Caco-2 (cell line): ENCODE measurements at regions not wholly inside any gene's neighbourhood (a gene's known extent, or its start where the extent isn't known, plus 50 kb on each side); places are given as distances from the start of the nearest gene placed in this dataset.

Source experiments
- BruUV-seq: library from RNA; stranded (reverse); fragments of 400-500 nt; replicated peaks from 2 replicates; lab custom pipeline; 2021; lab: Mats Ljungman, UMichigan
- CTCF ChIA-PET: fragments of 300-600 bp; sonication (Branson Sonifier 250); formaldehyde crosslinking; loops from one replicate; lab custom pipeline; 2022; ENCODE audit warnings: antibody characterized with exemption; lab: Charles Lee
- POLR2A ChIA-PET: fragments of 300-600 bp; sonication (Branson Sonifier 250); formaldehyde crosslinking; loops from one replicate; lab custom pipeline; 2022; ENCODE audit warnings: antibody characterized with exemption; lab: Charles Lee
- DNase-seq, 2 experiments: peaks; one replicate each; pipeline versions ENCODE4 v3.0.0 to v3.0.0-alpha.2; 2020 to 2022
- H3K27me3 ChIP-seq: replicated peaks from 2 replicates; pipeline ENCODE4 v1.6.0; 2011; ENCODE audit warnings: low read length; ENCODE audit not compliant: control insufficient read depth, insufficient read depth
- H3K36me3 ChIP-seq: 2 replicates; pipeline ENCODE4 v1.5.1; 2011; ENCODE audit warnings: low read length; ENCODE audit not compliant: control insufficient read depth, insufficient read depth
- H3K4me1 ChIP-seq: fragments of 250-450 bp; sonication (Bioruptor Pico); 2 replicates; pipeline ENCODE4 v1.5.1; 2020; ENCODE audit warnings: mild to moderate bottlenecking
- H3K4me3 ChIP-seq: 2 replicates; pipeline ENCODE4 v1.5.1; 2011; ENCODE audit warnings: low read depth, mild to moderate bottlenecking, control low read depth, low read length
- H3K9me3 ChIP-seq: fragments of 250-450 bp; sonication (Bioruptor Pico); 2 replicates; pipeline ENCODE4 v1.5.1; 2020; ENCODE audit warnings: mild to moderate bottlenecking, moderate library complexity
- H3K27ac Mint-ChIP-seq: one replicate; pipeline ENCODE4 v1.8.0; 2022; ENCODE audit warnings: mixed read lengths; ENCODE audit not compliant: unreplicated experiment
- H3K27me3 Mint-ChIP-seq: one replicate; pipeline ENCODE4 v1.8.0; 2022; ENCODE audit warnings: mixed read lengths; ENCODE audit not compliant: insufficient read depth, unreplicated experiment
- H3K36me3 Mint-ChIP-seq: one replicate; pipeline ENCODE4 v1.8.0; 2022; ENCODE audit warnings: mild to moderate bottlenecking, mixed read lengths; ENCODE audit not compliant: insufficient read depth, unreplicated experiment
- H3K4me1 Mint-ChIP-seq: one replicate; pipeline ENCODE4 v1.8.0; 2022; ENCODE audit warnings: low read depth, mixed read lengths; ENCODE audit not compliant: unreplicated experiment
- H3K4me3 Mint-ChIP-seq: one replicate; pipeline ENCODE4 v1.8.0; 2022; ENCODE audit warnings: mild to moderate bottlenecking, moderate library complexity, mixed read lengths; ENCODE audit not compliant: unreplicated experiment
- H3K9me3 Mint-ChIP-seq: one replicate; pipeline ENCODE4 v1.8.0; 2022; ENCODE audit warnings: mixed read lengths; ENCODE audit not compliant: unreplicated experiment
- intact Hi-C: fragments of 100-400 bp; cut with micrococcal nuclease; formaldehyde crosslinking; loops from one replicate; pipeline ENCODE4 v1.10.0; 2022; ENCODE audit not compliant: unreplicated experiment
- TF ChIP-seq, protein P1 (sequence below), 2 experiments: fragments of 200-600 bp in 1 of 2; IDR thresholded peaks; 1 replicate in 1 of 2; 2 replicates in 1 of 2; pipeline versions ENCODE4 v1.5.1 to v1.8.0; 2011 to 2022; ENCODE audit warnings: antibody characterized with exemption in 1 of 2, control low read depth in 1 of 2, inconsistent platforms in 1 of 2, low read depth in 1 of 2, low read length in 1 of 2, mild to moderate bottlenecking in 1 of 2, moderate library complexity in 1 of 2; ENCODE audit not compliant: insufficient read depth in 1 of 2, severe bottlenecking in 1 of 2, unreplicated experiment in 1 of 2

DNA sequence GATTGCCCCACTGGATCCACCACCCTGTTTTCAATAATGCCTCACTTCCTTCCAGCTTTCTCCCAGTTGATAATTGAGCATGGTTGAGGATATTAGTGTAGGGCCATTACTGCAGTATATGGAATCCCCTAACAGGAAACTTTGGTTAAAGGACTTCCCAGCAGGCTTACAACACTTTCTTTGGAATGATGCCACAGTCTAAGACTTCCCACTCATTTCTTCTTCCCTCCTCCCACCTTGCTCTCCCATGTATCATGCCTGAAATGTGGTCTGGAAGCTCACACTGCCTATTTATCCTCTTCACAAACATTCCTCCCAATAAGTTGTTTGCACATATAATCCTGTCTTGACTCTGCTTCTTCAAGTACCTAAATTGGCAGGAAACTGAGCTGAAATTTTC, 863.3 kb downstream of the CENPC start:
- Histone ChIP-seq H3K4me1 (no peaks in the 10 kb centered on the region), H3K4me3 (no peak overlapping the region), H3K36me3 (no peaks in the 10 kb centered on the region), H3K27me3 (no peaks in the 10 kb centered on the region), H3K9me3 (no peaks in the 10 kb centered on the region)
- no peak for DNase-seq
- ChIA-PET CTCF (no interaction called here), POLR2A (no interaction called here)
- H3K36me3 Mint-ChIP-seq, result no peaks in the 10 kb centered on the region
- no peaks in the 10 kb centered on the region for H3K27me3 Mint-ChIP-seq
- intact Hi-C loops, result loop anchor here (10.0 kb wide), 1 partner anchor 1677 kb away; no protein-coding TSS in a partner anchor
- no peaks in the 10 kb centered on the region for H3K4me1 Mint-ChIP-seq
- BruUV-seq, result no TSS peak
- no peak overlapping the region for H3K4me3 Mint-ChIP-seq
- no peaks in the 10 kb centered on the region for H3K9me3 Mint-ChIP-seq
- TF ChIP-seq, protein P1, sequence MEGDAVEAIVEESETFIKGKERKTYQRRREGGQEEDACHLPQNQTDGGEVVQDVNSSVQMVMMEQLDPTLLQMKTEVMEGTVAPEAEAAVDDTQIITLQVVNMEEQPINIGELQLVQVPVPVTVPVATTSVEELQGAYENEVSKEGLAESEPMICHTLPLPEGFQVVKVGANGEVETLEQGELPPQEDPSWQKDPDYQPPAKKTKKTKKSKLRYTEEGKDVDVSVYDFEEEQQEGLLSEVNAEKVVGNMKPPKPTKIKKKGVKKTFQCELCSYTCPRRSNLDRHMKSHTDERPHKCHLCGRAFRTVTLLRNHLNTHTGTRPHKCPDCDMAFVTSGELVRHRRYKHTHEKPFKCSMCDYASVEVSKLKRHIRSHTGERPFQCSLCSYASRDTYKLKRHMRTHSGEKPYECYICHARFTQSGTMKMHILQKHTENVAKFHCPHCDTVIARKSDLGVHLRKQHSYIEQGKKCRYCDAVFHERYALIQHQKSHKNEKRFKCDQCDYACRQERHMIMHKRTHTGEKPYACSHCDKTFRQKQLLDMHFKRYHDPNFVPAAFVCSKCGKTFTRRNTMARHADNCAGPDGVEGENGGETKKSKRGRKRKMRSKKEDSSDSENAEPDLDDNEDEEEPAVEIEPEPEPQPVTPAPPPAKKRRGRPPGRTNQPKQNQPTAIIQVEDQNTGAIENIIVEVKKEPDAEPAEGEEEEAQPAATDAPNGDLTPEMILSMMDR (IDR thresholded peaks at IDR 0.05; ENCODE audit: insufficient read depth in 1 of 2, low read depth in 1 of 2, low read length in 1 of 2, severe bottlenecking in 1 of 2, unreplicated experiment in 1 of 2), result no peak
- no peak overlapping the region for H3K27ac Mint-ChIP-seq

DNA sequence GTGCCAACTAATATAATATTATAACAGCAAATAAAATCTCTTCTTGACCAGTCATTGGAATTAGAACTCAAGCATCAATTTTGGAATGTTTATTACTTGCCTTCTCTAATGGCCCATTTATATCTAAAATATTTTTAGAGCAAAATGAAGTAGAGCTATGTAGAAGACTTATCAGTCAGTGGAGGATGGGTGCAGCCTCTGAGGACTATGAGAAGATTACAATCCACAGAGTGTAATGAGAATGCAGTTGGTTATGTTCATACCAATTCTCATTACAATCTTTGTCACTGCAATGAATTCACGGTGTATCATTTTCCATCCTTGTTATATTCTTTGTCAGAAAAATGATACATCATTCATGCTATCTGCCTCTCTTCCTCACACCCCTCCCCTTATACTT, 878.1 kb downstream of the CENPC start:
- Mint-ChIP-seq H3K27ac (no peak overlapping the region), H3K4me1 (no peaks in the 10 kb centered on the region), H3K27me3 (no peaks in the 10 kb centered on the region), H3K36me3 (no peaks in the 10 kb centered on the region), H3K4me3 (no peak overlapping the region), H3K9me3 (no peaks in the 10 kb centered on the region)
- Histone ChIP-seq H3K4me3 (no peak overlapping the region), H3K27me3 (no peaks in the 10 kb centered on the region), H3K36me3 (no peaks in the 10 kb centered on the region), H3K4me1 (no peaks in the 10 kb centered on the region), H3K9me3 (no peaks in the 10 kb centered on the region)
- intact Hi-C loops, result no loop called here
- BruUV-seq, result no TSS peak
- TF ChIP-seq, protein P1 (IDR thresholded peaks at IDR 0.05; ENCODE audit: insufficient read depth in 1 of 2, low read depth in 1 of 2, low read length in 1 of 2, severe bottlenecking in 1 of 2, unreplicated experiment in 1 of 2), result no peak
- ChIA-PET CTCF (no interaction called here), POLR2A (no interaction called here)
- DNase-seq, result no peak

DNA sequence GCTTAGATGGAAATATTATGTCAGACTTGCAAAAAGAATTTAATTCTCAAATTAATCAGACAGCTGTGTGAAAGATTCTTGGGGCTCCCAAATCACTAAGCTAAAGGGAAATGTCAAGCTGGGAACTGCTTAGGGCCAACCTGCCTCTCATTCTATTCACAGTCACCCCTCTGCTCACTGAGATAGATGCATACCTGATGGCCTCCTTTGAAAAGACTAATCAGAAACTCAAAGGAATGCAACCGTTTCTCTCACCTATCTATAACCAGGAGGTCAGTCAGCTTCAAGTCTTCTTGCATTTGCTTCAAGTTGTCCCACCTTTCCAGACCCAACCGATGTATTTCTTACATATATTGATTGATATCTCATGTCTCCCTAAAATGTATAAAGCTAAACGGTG, 882.7 kb downstream of the CENPC start:
- H3K9me3 ChIP-seq, result no peaks in the 10 kb centered on the region
- H3K27me3 Mint-ChIP-seq, result no peaks in the 10 kb centered on the region
- H3K27me3 ChIP-seq, result no peaks in the 10 kb centered on the region
- no peak for DNase-seq
- no peaks in the 10 kb centered on the region for H3K4me1 Mint-ChIP-seq
- no peaks in the 10 kb centered on the region for H3K36me3 ChIP-seq
- no peaks in the 10 kb centered on the region for H3K4me1 ChIP-seq
- no peak overlapping the region for H3K4me3 Mint-ChIP-seq
- no TSS peak for BruUV-seq
- CTCF ChIA-PET, result no interaction called here
- intact Hi-C loops, result no loop called here
- no peak overlapping the region for H3K4me3 ChIP-seq
- no peaks in the 10 kb centered on the region for H3K9me3 Mint-ChIP-seq
- TF ChIP-seq, protein P1 (IDR thresholded peaks at IDR 0.05; ENCODE audit: insufficient read depth in 1 of 2, low read depth in 1 of 2, low read length in 1 of 2, severe bottlenecking in 1 of 2, unreplicated experiment in 1 of 2), result no peak
- no peaks in the 10 kb centered on the region for H3K36me3 Mint-ChIP-seq
- POLR2A ChIA-PET, result no interaction called here
- no peak overlapping the region for H3K27ac Mint-ChIP-seq
